CD4-positive, alpha-beta T cell treated with Interleukin-6 for 4 hours (primary cell): ENCODE measurements at regions not wholly inside any gene's neighbourhood (a gene's known extent, or its start where the extent isn't known, plus 50 kb on each side); places are given as distances from the start of the nearest gene placed in this dataset.

ENCODE experiments used
- DNase-seq: peaks from one replicate; pipeline ENCODE4 v3.0.0-alpha.2; 2020; ENCODE audit warnings: mixed read lengths

- no peak for DNase-seq
Observed at GRCh38 chr2:226618875-226619605, 180.6 kb downstream of the IRS1 start.

DNA sequence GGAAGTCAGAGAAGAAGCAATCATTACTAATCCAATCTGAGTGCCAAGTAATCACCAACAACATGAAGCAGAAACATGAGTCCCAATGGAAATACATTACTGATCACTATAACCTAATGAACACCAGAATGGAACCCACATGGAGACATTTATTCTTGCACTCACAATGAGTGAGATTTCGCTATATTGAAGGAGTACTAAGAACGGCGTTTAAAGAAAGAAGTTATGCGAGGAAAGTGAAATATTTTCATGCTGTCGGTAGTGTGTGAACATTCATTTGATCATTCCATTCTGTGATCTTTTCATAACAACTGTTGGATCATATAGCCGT lies 181.1 kb downstream of the IRS1 start:
- DNase-seq, result no peak

GRCh38 chr2:226615891-226616290 lies 183.7 kb downstream of the IRS1 start:
- DNase-seq, result no peak

DNA sequence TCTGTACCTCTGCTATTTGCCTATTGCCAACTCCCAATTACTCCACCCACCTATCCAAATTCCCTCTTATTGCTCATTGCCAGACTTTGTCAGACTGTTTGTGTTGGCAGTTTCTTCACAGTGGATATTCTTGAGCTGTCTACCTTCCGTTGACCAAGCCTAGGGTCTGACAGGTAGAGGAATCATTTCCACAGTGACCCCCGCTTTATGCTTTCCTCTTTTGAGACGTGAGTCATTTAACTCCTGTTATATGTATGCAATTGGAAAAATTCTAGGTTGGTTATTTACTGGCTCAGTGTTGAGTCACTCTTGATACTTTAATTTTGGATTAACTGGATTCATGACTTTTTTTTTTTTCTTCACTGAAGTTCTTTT lies 187.7 kb downstream of the IRS1 start:
- DNase-seq, result no peak

DNA sequence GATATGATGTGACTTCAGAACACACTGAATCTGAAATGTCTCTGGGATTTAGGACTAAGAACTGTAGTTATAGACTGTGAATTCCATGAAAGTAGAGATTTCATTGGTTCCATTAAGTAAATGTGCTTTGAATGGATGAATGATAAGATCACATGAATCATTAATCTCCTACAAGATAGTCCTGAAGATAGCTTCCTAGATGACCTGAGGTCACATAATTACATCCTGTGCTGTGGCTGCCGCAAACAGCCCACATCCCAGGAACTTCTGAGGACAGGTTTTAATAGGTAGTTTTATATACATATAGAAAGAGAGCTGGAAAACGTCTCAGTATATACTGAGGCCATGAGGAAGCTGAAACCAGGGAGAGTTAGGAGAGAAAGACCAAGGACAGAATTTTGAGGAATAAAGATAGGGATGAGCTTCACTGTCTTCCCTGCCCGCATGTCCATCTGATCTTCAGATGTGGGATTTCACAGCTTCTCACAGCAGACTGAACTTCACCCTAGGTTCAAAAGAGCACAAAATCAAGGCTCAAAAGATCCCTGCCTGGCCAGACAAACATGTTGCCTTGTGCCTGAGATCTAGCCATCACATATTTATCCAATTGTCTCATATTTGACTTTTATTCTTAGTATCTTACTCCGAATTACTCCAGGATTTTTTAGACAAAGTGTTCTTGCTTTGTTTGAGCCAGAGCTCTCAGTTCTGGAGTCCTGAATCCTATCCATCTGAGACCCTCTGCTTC lies 188.2 kb downstream of the IRS1 start:
- DNase-seq, result no peak

DNA sequence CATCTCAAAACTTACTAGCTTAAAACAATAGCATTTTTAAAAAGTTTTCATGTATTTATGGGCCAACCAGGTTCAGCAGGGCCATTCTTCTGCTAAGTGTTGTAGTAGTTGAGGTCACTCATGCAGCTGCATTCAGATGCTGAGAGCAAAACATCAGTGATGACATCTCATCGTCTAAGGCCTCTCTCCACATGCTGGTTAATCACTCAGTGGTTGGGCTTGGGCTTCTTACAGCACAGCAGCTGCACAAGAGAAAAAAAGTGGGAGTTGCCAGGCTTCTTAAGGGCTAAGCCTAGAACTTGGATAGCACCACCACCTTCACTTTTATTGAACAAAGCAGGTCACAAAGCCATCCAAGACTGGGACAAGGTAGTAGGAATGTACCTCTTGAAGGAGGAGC lies 190.3 kb downstream of the IRS1 start:
- DNase-seq, result no peak

- no peak for DNase-seq
Observed at GRCh38 chr2:226608451-226608850, 191.2 kb downstream of the IRS1 start.

DNA sequence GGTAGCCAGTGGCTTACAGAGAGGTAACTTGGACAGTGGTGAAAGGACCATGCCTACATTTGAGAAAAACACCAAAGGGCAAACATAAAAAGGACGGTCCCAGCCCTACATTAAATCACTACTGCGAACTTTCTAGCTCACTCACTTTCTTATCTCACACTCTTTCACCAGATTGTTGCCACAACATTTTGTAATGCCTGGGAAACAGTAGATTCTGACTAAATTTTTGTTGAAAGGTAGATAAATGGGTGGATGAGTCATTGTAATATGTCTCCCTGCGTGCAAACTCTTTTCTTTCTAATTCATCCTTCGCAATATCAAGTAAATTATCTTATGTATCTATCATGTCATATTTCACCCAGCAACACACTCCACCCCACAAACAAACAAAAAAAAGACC lies 192.2 kb downstream of the IRS1 start:
- DNase-seq, result no peak

GRCh38 chr2:226605642-226606041 lies 194.0 kb downstream of the IRS1 start:
- no peak for DNase-seq

DNA sequence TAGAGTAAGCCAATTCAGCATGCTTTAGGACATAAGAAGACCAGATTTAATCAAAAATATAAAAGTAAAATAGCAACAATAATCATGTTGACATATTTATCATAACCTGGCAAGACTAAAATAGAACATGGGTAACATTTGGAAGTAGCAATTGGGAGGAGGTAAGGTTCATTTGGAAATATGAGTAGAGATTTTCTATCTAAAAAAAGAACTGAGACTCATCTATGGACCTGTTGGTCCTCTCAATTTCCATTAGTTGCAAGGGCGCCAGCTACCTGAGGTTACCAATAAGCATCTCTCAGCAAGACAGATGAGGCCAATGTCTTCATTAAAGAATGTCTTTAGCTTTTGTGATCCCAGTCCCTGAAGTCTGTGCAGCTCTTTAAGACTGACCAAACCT lies 196.0 kb downstream of the IRS1 start:
- DNase-seq, result no peak

GRCh38 chr2:226601881-226602662 lies 197.5 kb downstream of the IRS1 start:
- DNase-seq, result no peak

DNA sequence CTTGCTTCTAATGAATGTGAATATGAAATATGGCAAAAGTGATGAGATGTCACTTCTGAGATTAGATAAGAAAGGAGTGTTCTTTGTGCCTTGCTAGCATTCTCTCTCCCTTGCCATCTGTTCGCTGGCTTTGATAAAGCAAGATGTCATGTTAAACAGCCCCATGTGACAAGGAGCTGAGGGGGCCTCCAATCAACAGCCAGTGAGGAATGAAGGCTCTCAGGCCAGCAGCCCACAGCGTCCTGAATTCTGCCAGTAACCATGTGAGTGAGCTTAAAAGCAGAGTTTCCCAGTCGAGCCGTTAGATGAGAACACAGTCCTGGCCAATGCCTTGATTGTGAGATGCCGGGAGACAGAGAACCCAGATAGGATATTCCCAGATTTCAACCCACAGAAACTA lies 198.8 kb downstream of the IRS1 start:
- no peak for DNase-seq

DNA sequence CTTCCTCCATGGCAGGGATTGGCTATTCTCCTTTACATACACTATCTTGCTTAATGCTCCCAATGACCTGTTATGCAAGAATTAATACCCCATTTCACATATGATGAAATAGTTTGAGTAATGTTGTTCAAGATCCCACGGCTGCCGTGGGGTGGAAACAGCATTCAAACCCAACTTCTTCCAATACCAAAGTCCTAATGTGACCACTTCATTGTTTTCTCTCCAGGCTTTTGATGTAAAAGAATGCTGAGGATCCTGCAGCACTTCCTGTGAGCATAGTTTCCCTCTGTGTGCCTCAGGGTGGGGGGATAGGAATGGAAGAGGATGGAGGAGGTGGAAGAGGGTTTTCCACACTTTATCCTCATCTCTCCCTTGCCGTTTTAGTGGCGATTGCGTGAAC lies 199.4 kb downstream of the IRS1 start:
- no peak for DNase-seq

DNA sequence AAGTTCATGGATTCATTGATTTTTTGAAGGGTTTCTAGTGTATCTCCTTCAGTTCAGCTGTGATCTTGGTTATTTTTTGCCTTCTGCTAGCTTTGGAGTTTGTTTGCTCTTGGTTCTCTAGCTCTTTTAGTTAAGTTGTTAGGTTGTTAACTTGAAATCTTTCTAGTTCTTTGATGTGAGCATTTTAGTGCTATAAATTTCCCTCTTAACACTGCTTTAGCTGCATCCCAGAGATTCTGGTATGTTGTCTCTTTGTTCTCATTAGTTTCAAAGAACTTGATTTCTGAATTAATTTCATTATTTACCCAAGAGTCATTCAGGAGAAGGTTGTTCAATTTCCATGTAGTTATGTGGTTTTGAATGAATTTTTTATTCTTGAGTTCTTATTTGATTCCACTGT lies 210.6 kb downstream of the IRS1 start:
- DNase-seq, result no peak

- no peak for DNase-seq
Observed at GRCh38 chr2:226585130-226585561, 214.5 kb downstream of the IRS1 start.

- no peak for DNase-seq
Observed at GRCh38 chr2:226584518-226585055, 215.0 kb downstream of the IRS1 start.

GRCh38 chr2:226583715-226584114 lies 215.9 kb downstream of the IRS1 start:
- no peak for DNase-seq

DNA sequence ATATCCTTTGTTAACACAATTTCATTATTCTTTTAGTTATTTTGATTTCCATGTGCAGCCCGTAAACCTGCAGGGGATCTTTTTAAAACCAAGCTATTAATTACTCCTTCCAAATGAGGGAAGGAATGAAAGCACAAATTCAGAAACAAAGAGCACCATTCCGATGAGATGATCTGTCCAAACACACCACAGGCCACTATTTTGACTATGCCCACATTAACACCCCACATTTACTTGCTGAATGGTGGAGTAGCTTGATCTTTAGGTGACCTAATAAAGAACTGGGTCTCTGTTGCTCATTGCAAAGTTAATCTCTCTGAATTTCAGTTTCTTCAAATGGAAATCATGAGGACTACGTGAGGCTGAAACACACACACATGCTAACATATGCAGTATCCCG lies 218.0 kb downstream of the IRS1 start:
- DNase-seq, result no peak

GRCh38 chr2:226581004-226581403 lies 218.6 kb downstream of the IRS1 start:
- DNase-seq, result no peak

DNA sequence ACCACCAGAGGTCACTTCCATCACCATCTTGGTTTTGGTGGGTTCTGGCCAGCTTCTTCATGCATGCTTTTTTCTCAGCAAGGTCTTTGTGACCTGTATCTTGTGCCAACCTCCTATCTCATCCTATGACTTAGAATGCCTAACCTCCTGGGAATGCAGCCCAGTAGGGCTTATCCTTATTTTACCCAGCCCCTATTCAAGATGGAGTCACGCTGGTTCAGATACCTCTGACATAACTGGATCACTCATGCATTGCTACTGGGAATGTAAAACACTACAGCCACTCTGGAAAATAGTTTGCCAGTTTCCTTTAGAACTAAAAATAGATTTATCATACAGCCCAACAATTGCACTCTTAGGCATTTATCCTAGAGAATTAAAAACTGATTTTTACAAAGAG lies 219.2 kb downstream of the IRS1 start:
- DNase-seq, result no peak

- DNase-seq, result no peak
Observed at GRCh38 chr2:226579519-226579918, 220.1 kb downstream of the IRS1 start.

DNA sequence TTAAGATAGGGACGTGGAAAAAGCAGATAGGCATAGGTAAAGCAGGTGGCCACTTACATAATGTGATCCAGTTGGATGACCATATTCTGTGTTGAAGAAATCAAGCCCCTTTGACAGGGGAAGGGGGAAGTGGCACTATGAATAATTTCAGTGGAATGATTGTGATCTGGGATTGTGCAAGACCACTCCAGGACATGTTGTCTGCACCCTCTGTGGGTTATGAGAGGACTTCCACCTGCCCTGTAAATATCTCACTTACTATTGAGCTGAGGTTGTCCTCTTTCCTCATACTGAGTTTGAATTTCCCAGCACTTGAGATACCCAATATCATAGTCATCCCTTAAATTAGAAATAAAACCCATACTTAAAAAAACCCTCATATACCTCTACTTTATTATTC lies 220.7 kb downstream of the IRS1 start:
- DNase-seq, result no peak

- no peak for DNase-seq
Observed at GRCh38 chr2:226578373-226578772, 221.2 kb downstream of the IRS1 start.

DNA sequence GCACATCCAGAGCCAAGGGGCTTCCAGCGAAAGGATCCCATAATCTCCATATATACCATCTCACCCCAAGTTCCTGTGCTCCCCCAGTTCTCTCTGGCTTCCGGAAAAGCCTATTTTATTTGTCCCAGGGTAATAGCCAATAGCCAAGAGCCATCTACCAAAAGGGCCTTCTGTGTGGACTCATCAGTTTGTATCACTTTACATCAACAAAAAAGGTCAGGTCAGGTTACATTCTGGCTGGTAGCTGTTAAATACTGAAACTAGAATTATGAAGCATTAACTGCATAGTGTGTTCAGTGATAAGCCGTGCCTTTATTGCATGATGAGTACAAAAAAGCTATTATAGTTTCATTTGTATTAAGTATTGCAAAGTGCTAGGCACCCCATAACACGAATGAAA lies 223.7 kb downstream of the IRS1 start:
- no peak for DNase-seq
